OCI-LY1 (cell line): ENCODE measurements at regions not wholly inside any gene's neighbourhood (a gene's known extent, or its start where the extent isn't known, plus 50 kb on each side); places are given as distances from the start of the nearest gene placed in this dataset.

Experiments used
- H2AFZ ChIP-seq: fragments of 200-600 bp; sonication (generic), shearing (Covaris generic); 2 replicates; pipeline ENCODE4 v1.6.0; 2014; ENCODE audit warnings: antibody characterized with exemption, mild to moderate bottlenecking, low read length
- H3F3A ChIP-seq: fragments of 200-600 bp; sonication (generic), shearing (Covaris generic); 2 replicates; pipeline ENCODE4 v1.6.0; 2014; ENCODE audit warnings: mild to moderate bottlenecking, antibody characterized with exemption, low read length, moderate library complexity; ENCODE audit not compliant: insufficient read depth
- H3K27ac ChIP-seq: fragments of 200-600 bp; sonication (generic); 2 replicates; pipeline ENCODE4 v1.5.1; 2014; ENCODE audit warnings: low read length, mixed run types, mild to moderate bottlenecking, low read depth; ENCODE audit not compliant: poor library complexity, severe bottlenecking
- H3K27me3 ChIP-seq: fragments of 200-600 bp; sonication (generic); 2 replicates; pipeline ENCODE4 v1.6.0; 2014; ENCODE audit warnings: antibody characterized with exemption, mild to moderate bottlenecking, low read length, moderate library complexity; ENCODE audit not compliant: insufficient read depth
- H3K36me3 ChIP-seq: fragments of 200-600 bp; sonication (generic); 2 replicates; pipeline ENCODE4 v1.6.1; 2014; ENCODE audit warnings: mild to moderate bottlenecking, antibody characterized with exemption, low read length, moderate library complexity, mixed read lengths; ENCODE audit not compliant: insufficient read depth
- H3K4me1 ChIP-seq: fragments of 200-600 bp; sonication (generic); 2 replicates; pipeline ENCODE4 v1.5.1; 2014; ENCODE audit warnings: mild to moderate bottlenecking, low read length, moderate library complexity; ENCODE audit not compliant: insufficient read depth, severe bottlenecking
- H3K4me2 ChIP-seq: fragments of 200-600 bp; sonication (generic), shearing (Covaris generic); 2 replicates; pipeline ENCODE4 v1.6.1; 2014; ENCODE audit warnings: low read length
- H3K4me3 ChIP-seq: fragments of 200-600 bp; sonication (generic); 2 replicates; pipeline ENCODE4 v1.5.1; 2014; ENCODE audit warnings: low read length, low read depth, mild to moderate bottlenecking, mixed read lengths; ENCODE audit not compliant: poor library complexity, severe bottlenecking
- H3K79me2 ChIP-seq: fragments of 200-600 bp; shearing (Covaris generic); 2 replicates; pipeline ENCODE4 v1.6.1; 2016; ENCODE audit warnings: mixed run types, low read length, mixed read lengths; ENCODE audit not compliant: insufficient read depth
- H3K9ac ChIP-seq: fragments of 200-600 bp; sonication (generic), shearing (Covaris generic); 2 replicates; pipeline ENCODE4 v1.6.1; 2014; ENCODE audit warnings: mild to moderate bottlenecking, low read length, mixed read lengths
- H3K9me2 ChIP-seq: fragments of 200-600 bp; sonication (generic), shearing (Covaris generic); 2 replicates; pipeline ENCODE4 v1.6.1; 2014; ENCODE audit warnings: low read depth, mild to moderate bottlenecking, low read length, mixed read lengths
- H3K9me3 ChIP-seq: fragments of 200-600 bp; shearing (Covaris generic); 2 replicates; pipeline ENCODE4 v1.6.1; 2014; ENCODE audit warnings: low read length, mixed read lengths
- H4K20me1 ChIP-seq: fragments of 200-600 bp; sonication (generic), shearing (Covaris generic); 2 replicates; pipeline ENCODE4 v1.6.0; 2016; ENCODE audit warnings: mild to moderate bottlenecking, low read length; ENCODE audit not compliant: insufficient read depth
- EZH2 ChIP-seq: fragments of 200-600 bp; sonication (generic), shearing (Covaris generic); IDR thresholded peaks from 2 replicates; pipeline ENCODE4 v1.8.0; 2017; ENCODE audit warnings: borderline replicate concordance, mixed run types, mild to moderate bottlenecking, antibody characterized with exemption, low read length, moderate library complexity, mixed read lengths
- TF ChIP-seq, protein P1 (sequence below): fragments of 200-600 bp; sonication (generic), shearing (Covaris generic); IDR thresholded peaks from 2 replicates; pipeline ENCODE4 v1.5.1; 2017; ENCODE audit warnings: mild to moderate bottlenecking, antibody characterized with exemption, low read length, moderate library complexity, mixed read lengths

DNA sequence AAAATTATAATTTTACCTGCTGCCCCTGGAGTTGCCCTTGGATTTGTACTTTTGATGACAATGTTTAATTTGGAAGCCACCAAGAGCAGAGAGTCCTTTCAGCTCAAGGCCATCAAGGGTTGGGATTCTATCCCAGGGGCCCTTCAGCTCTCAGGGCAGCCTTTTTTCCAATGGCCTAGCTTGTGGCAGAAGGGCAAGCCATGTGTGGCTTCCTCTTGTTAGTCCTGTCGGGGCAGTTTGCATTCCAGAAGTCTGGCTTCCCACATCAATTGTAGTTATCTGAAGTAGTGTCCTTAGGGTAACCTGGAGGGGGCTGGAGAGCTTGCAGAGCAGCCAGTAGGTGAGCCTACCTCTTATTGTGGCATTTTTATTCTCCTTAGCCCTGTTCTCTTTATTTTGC, 569.4 kb downstream of the TRAM1L1 start:
- Histone ChIP-seq H2AFZ (no peak overlapping the region), H3K9me2 (no peaks in the 10 kb centered on the region), H3F3A (no peaks in the 10 kb centered on the region), H3K27me3 (no peaks in the 10 kb centered on the region), H4K20me1 (no peaks in the 10 kb centered on the region), H3K36me3 (no peaks in the 10 kb centered on the region), H3K4me2 (no peak overlapping the region), H3K9me3 (no peaks in the 10 kb centered on the region), H3K4me1 (no peaks in the 10 kb centered on the region), H3K27ac (no peak overlapping the region), H3K4me3 (no peak overlapping the region), H3K9ac (no peak overlapping the region), H3K79me2 (no peaks in the 10 kb centered on the region)
- TF ChIP-seq, protein P1, sequence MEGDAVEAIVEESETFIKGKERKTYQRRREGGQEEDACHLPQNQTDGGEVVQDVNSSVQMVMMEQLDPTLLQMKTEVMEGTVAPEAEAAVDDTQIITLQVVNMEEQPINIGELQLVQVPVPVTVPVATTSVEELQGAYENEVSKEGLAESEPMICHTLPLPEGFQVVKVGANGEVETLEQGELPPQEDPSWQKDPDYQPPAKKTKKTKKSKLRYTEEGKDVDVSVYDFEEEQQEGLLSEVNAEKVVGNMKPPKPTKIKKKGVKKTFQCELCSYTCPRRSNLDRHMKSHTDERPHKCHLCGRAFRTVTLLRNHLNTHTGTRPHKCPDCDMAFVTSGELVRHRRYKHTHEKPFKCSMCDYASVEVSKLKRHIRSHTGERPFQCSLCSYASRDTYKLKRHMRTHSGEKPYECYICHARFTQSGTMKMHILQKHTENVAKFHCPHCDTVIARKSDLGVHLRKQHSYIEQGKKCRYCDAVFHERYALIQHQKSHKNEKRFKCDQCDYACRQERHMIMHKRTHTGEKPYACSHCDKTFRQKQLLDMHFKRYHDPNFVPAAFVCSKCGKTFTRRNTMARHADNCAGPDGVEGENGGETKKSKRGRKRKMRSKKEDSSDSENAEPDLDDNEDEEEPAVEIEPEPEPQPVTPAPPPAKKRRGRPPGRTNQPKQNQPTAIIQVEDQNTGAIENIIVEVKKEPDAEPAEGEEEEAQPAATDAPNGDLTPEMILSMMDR: no peak
- TF ChIP-seq EZH2: no peak

DNA sequence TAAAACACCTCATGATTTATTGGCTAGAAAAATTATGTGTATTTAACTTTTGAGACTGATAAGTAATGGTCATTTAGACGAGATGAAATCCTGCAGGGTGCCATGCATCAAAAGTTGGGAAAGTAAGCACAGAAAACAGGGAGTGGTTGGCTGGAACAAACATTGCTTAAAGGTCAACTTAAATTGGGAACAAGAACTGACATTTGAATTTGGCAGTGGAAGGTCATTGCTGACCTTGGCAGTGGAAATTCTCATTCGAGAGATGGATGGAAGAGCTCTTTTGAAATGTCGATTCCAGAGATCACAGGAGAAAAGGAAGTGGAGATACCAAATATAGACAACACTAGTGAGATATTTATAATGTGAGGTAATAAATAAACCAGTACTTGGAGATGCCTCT, 572.8 kb downstream of the TRAM1L1 start:
- Histone ChIP-seq H3F3A (no peaks in the 10 kb centered on the region), H3K9me3 (no peaks in the 10 kb centered on the region), H3K4me2 (no peak overlapping the region), H3K4me3 (no peak overlapping the region), H3K9me2 (no peaks in the 10 kb centered on the region), H3K9ac (no peak overlapping the region), H3K27me3 (no peaks in the 10 kb centered on the region), H2AFZ (no peak overlapping the region), H3K27ac (no peak overlapping the region), H3K4me1 (no peaks in the 10 kb centered on the region), H4K20me1 (no peaks in the 10 kb centered on the region), H3K36me3 (no peaks in the 10 kb centered on the region), H3K79me2 (no peaks in the 10 kb centered on the region)
- TF ChIP-seq EZH2: no peak
- TF ChIP-seq, protein P1: no peak

DNA sequence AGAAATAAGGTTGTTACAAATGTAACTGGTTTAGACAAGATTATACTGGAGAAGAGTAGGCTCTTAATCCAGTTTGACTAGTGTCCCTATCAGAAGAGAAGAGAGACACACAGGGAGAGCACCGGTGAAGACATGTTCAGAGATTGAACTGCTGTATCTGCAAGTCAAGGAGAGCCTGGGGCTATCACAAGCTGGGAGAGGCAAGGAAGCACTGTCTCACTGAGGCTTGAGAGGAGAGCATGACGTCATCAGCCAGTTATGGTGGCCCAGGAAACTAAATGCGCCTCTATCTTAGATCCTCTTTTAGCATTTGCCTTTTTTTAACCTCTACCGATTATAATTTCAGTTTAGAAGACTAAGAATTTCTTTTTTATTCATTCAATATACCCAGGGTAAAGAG, 583.4 kb downstream of the TRAM1L1 start:
- no peak overlapping the region for H3K27ac ChIP-seq
- H3K4me2 ChIP-seq: no peak overlapping the region
- H3K4me1 ChIP-seq: no peaks in the 10 kb centered on the region
- no peaks in the 10 kb centered on the region for H3K79me2 ChIP-seq
- H3K9me2 ChIP-seq: no peaks in the 10 kb centered on the region
- no peak for TF ChIP-seq EZH2
- TF ChIP-seq, protein P1: no peak
- H3K4me3 ChIP-seq: no peak overlapping the region
- no peaks in the 10 kb centered on the region for H3F3A ChIP-seq
- H3K36me3 ChIP-seq: no peaks in the 10 kb centered on the region
- H3K27me3 ChIP-seq: no peaks in the 10 kb centered on the region
- no peak overlapping the region for H2AFZ ChIP-seq
- no peaks in the 10 kb centered on the region for H3K9me3 ChIP-seq
- no peaks in the 10 kb centered on the region for H4K20me1 ChIP-seq
- no peak overlapping the region for H3K9ac ChIP-seq
